Erythroblast (primary cell): ENCODE measurements at regions not wholly inside any gene's neighbourhood (a gene's known extent, or its start where the extent isn't known, plus 50 kb on each side); places are given as distances from the start of the nearest gene placed in this dataset.

Experiments
- GATA1 ChIP-seq: IDR thresholded peaks from 2 replicates; pipeline ENCODE4 v1.6.1; 2011; ENCODE audit warnings: low read depth, mild to moderate bottlenecking, control low read depth, low read length, moderate library complexity
- POLR2A ChIP-seq: IDR thresholded peaks from 2 replicates; pipeline ENCODE4 v1.6.1; 2011; ENCODE audit warnings: mild to moderate bottlenecking, low read length

- no peak for TF ChIP-seq POLR2A
- TF ChIP-seq GATA1 = no peak
These were observed 370.1 kb downstream of the NR2F2 start for GRCh38 chr15:96700555-96700954.
